KMS-11 (cell line): ENCODE measurements at regions not wholly inside any gene's neighbourhood (a gene's known extent, or its start where the extent isn't known, plus 50 kb on each side); places are given as distances from the start of the nearest gene placed in this dataset.

Source experiments
- H2AFZ ChIP-seq: fragments of 200-600 bp; sonication (generic); 2 replicates; pipeline ENCODE4 v1.6.1; 2016; ENCODE audit warnings: antibody characterized with exemption, mixed run types, low read depth
- H3K27ac ChIP-seq: fragments of 200-600 bp; sonication (generic); 2 replicates; pipeline ENCODE4 v1.6.1; 2016; ENCODE audit warnings: mild to moderate bottlenecking, mixed run types
- H3K27me3 ChIP-seq: fragments of 200-600 bp; sonication (generic); 2 replicates; pipeline ENCODE4 v1.6.1; 2017; ENCODE audit warnings: mild to moderate bottlenecking, low read depth, mixed run types, moderate library complexity; ENCODE audit not compliant: insufficient read depth
- H3K36me3 ChIP-seq: fragments of 200-600 bp; sonication (generic); 2 replicates; pipeline ENCODE4 v1.6.1; 2017; ENCODE audit warnings: mild to moderate bottlenecking, mixed run types; ENCODE audit not compliant: insufficient read depth
- H3K4me1 ChIP-seq: fragments of 200-600 bp; sonication (generic); 2 replicates; pipeline ENCODE4 v1.6.1; 2016; ENCODE audit warnings: mild to moderate bottlenecking, low read depth, mixed run types; ENCODE audit not compliant: poor library complexity, severe bottlenecking
- H3K4me2 ChIP-seq: fragments of 200-600 bp; sonication (generic); 2 replicates; pipeline ENCODE4 v1.7.0; 2016; ENCODE audit warnings: mild to moderate bottlenecking, mixed run types
- H3K4me3 ChIP-seq: fragments of 200-600 bp; sonication (generic); IDR thresholded peaks from 2 replicates; pipeline ENCODE4 v1.6.1; 2017; ENCODE audit warnings: low read depth, low read length, mixed read lengths; ENCODE audit not compliant: insufficient read depth
- H3K79me2 ChIP-seq: fragments of 200-600 bp; sonication (generic); 2 replicates; pipeline ENCODE4 v1.6.1; 2016; ENCODE audit warnings: low read depth, mixed run types; ENCODE audit not compliant: insufficient read depth
- H3K9ac ChIP-seq: fragments of 200-600 bp; sonication (generic); 2 replicates; pipeline ENCODE4 v1.6.1; 2016; ENCODE audit warnings: mild to moderate bottlenecking, mixed run types
- H4K20me1 ChIP-seq: fragments of 200-600 bp; sonication (generic); 2 replicates; pipeline ENCODE4 v1.6.1; 2016; ENCODE audit warnings: mild to moderate bottlenecking, mixed run types; ENCODE audit not compliant: insufficient read depth
- TF ChIP-seq, protein P1 (sequence below): fragments of 200-600 bp; sonication (generic); conservative IDR thresholded peaks from 2 replicates; pipeline ENCODE4 v1.6.1; 2017; ENCODE audit warnings: low read depth, mild to moderate bottlenecking, antibody characterized with exemption, low read length, moderate library complexity, mixed read lengths

DNA sequence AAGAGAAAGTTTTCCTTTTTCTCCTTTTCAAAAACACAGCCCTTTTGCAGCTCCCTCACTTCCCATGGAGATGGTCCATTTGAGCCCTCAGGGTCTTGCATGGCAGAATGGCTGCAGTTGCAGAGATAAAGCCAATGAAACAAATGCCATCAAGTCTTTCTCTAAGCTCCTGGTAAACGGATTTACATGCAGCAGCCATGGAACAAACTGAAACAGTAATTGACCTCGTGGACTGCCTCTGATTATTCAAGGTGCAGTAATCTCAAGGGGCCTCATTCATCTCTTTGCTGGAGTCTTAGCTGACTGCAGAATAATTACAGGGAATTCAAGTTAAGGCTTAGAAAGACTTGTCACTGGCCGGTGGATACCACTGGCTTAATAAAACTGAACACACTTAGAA lies 125.1 kb downstream of the SQOR start:
- Histone ChIP-seq H4K20me1 (no peaks in the 10 kb centered on the region), H3K27me3 (no peaks in the 10 kb centered on the region), H3K27ac (no peak overlapping the region), H3K4me2 (no peak overlapping the region), H2AFZ (no peak overlapping the region), H3K9ac (no peak overlapping the region), H3K4me3 (no peak overlapping the region), H3K4me1 (no peaks in the 10 kb centered on the region), H3K36me3 (no peaks in the 10 kb centered on the region), H3K79me2 (no peaks in the 10 kb centered on the region)
- TF ChIP-seq, protein P1, sequence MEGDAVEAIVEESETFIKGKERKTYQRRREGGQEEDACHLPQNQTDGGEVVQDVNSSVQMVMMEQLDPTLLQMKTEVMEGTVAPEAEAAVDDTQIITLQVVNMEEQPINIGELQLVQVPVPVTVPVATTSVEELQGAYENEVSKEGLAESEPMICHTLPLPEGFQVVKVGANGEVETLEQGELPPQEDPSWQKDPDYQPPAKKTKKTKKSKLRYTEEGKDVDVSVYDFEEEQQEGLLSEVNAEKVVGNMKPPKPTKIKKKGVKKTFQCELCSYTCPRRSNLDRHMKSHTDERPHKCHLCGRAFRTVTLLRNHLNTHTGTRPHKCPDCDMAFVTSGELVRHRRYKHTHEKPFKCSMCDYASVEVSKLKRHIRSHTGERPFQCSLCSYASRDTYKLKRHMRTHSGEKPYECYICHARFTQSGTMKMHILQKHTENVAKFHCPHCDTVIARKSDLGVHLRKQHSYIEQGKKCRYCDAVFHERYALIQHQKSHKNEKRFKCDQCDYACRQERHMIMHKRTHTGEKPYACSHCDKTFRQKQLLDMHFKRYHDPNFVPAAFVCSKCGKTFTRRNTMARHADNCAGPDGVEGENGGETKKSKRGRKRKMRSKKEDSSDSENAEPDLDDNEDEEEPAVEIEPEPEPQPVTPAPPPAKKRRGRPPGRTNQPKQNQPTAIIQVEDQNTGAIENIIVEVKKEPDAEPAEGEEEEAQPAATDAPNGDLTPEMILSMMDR, result no peak

DNA sequence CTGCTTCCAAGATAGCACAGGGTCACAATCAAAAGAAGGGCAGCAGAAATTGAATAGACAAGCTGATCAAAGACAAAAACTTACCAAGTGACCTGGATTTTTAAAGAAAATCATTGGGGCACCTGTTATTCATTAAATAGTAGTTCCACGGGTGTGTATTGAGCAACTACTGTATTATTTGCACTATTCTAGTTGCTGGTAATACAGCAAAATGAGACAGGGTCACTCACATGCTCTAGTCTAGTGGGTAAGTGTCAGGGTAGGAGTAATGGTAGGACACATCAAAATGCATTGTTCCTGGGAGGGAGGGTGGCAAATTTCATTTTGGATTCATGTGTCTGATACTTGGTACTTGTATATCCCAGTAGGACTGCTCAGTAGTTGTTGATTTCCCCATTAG lies 127.9 kb downstream of the SQOR start:
- Histone ChIP-seq H2AFZ (no peak overlapping the region), H3K9ac (no peak overlapping the region), H3K27ac (no peak overlapping the region), H3K4me2 (no peak overlapping the region), H3K36me3 (no peaks in the 10 kb centered on the region), H3K4me1 (no peaks in the 10 kb centered on the region), H3K79me2 (no peaks in the 10 kb centered on the region), H4K20me1 (no peaks in the 10 kb centered on the region), H3K27me3 (no peaks in the 10 kb centered on the region), H3K4me3 (no peak overlapping the region)
- TF ChIP-seq, protein P1, result no peak

DNA sequence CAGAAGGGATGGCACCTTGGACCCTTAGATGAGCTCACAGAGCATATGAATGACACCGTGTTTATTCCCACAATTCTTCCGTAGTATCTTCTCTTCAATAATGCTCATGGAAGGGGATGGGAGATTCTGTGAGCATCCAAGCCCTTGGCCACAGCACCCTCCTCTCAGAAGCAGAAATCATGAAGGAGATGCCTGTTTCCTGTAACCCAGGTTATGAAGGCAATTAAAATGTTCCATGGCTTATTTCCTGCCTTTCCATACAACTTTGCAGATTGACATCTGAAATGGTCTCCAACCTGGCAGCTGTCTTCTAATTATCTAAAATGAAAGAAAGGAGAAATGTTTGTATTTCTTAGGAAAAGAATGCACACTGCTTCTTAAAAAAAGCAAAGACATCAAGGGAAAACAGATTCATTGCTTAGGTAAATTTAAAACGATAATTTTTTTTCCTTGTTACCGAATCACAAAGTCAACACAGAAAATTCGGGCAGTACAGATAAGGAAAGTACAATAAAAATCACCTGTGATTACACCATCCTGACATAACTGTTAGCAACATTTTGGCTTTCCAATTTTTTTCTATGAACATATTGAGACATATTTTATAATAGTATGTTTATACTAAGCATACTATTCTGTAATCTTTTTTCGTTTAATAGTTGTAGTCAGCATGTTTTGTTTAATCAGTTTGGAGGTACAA lies 128.5 kb downstream of the SQOR start:
- no peak overlapping the region for H3K27ac ChIP-seq
- H3K27me3 ChIP-seq, result no peaks in the 10 kb centered on the region
- no peaks in the 10 kb centered on the region for H3K4me1 ChIP-seq
- H4K20me1 ChIP-seq, result no peaks in the 10 kb centered on the region
- H2AFZ ChIP-seq, result no peak overlapping the region
- no peak overlapping the region for H3K9ac ChIP-seq
- no peak overlapping the region for H3K4me3 ChIP-seq
- no peaks in the 10 kb centered on the region for H3K79me2 ChIP-seq
- H3K36me3 ChIP-seq, result no peaks in the 10 kb centered on the region
- TF ChIP-seq, protein P1, result no peak
- no peak overlapping the region for H3K4me2 ChIP-seq

DNA sequence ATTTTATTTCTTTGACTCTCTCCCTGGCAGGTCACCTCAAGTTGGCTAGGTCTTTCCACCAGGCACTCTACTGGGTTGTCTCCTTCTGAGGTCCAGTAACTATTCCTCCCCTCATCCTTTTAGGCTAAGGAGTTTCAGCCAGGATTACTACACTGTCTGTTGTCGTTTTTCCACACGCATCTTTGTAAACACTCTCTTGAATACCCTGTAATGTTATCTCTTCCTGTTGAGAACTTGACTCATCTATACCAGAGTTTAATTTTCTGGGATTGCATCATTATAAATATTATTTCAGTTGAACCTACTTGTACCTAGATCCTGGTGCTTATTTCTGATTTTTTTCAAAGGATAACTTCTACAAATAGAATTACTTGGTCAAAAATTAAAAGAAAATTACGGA lies 138.3 kb downstream of the SQOR start:
- Histone ChIP-seq H3K36me3 (no peaks in the 10 kb centered on the region), H4K20me1 (no peaks in the 10 kb centered on the region), H2AFZ (no peak overlapping the region), H3K4me1 (no peaks in the 10 kb centered on the region), H3K27ac (no peak overlapping the region), H3K27me3 (no peaks in the 10 kb centered on the region), H3K4me2 (no peak overlapping the region), H3K9ac (no peak overlapping the region), H3K79me2 (no peaks in the 10 kb centered on the region), H3K4me3 (no peak overlapping the region)
- TF ChIP-seq, protein P1, result no peak
